GM23338 (cell line): ENCODE measurements at regions not wholly inside any gene's neighbourhood (a gene's known extent, or its start where the extent isn't known, plus 50 kb on each side); places are given as distances from the start of the nearest gene placed in this dataset.

ENCODE experiments used
- ATAC-seq: fragments of 200-7000 bp; cut with Tn5 transposase; 3 replicates; pipeline ENCODE4 v1.9.1; 2020
- DNase-seq: peaks from one replicate; pipeline ENCODE4 v3.0.0-alpha.2; 2015; ENCODE audit warnings: low spot score
- H2AFZ ChIP-seq: fragments of 200-600 bp; sonication (generic); 2 replicates; pipeline ENCODE4 v1.8.0; 2016; ENCODE audit warnings: antibody characterized with exemption, mild to moderate bottlenecking, moderate library complexity
- H3F3A ChIP-seq: fragments of 200-600 bp; sonication (generic); replicated peaks from 2 replicates; pipeline ENCODE4 v1.8.0; 2017; ENCODE audit warnings: antibody characterized with exemption, mixed run types, low read depth
- H3K27ac ChIP-seq: fragments of 200-600 bp; sonication (generic); 2 replicates; pipeline ENCODE4 v1.6.1; 2016; ENCODE audit warnings: low read depth
- H3K27me3 ChIP-seq: fragments of 200-600 bp; sonication (generic); 2 replicates; pipeline ENCODE4 v1.8.0; 2016; ENCODE audit warnings: mild to moderate bottlenecking, mixed run types, moderate library complexity; ENCODE audit not compliant: insufficient read depth
- H3K36me3 ChIP-seq: fragments of 200-600 bp; sonication (generic); 2 replicates; pipeline ENCODE4 v1.8.0; 2016; ENCODE audit warnings: mild to moderate bottlenecking; ENCODE audit not compliant: insufficient read depth
- H3K4me1 ChIP-seq: fragments of 200-600 bp; sonication (generic); 2 replicates; pipeline ENCODE4 v1.8.0; 2016; ENCODE audit warnings: mild to moderate bottlenecking, moderate library complexity; ENCODE audit not compliant: insufficient read depth
- H3K4me2 ChIP-seq: fragments of 200-600 bp; sonication (generic); 2 replicates; pipeline ENCODE4 v1.7.1; 2017; ENCODE audit warnings: mixed run types
- H3K4me3 ChIP-seq: fragments of 200-600 bp; sonication (generic); 2 replicates; pipeline ENCODE4 v1.6.1; 2016; ENCODE audit warnings: mixed run types
- H3K79me2 ChIP-seq: fragments of 200-600 bp; sonication (generic); replicated peaks from 2 replicates; pipeline ENCODE4 v1.8.0; 2017; ENCODE audit warnings: mild to moderate bottlenecking; ENCODE audit not compliant: insufficient read depth
- H3K9me2 ChIP-seq: fragments of 200-600 bp; sonication (generic); 2 replicates; pipeline ENCODE4 v1.8.0; 2017; ENCODE audit not compliant: insufficient read depth
- H4K20me1 ChIP-seq: fragments of 200-600 bp; sonication (generic); replicated peaks from 2 replicates; pipeline ENCODE4 v1.8.0; 2017; ENCODE audit warnings: mild to moderate bottlenecking; ENCODE audit not compliant: insufficient read depth
- H3K27ac Mint-ChIP-seq: 2 replicates; pipeline ENCODE4 v1.8.0; 2020; ENCODE audit warnings: inconsistent platforms, mild to moderate bottlenecking, moderate library complexity, mixed read lengths
- H3K27me3 Mint-ChIP-seq: 3 replicates; pipeline ENCODE4 v1.8.0; 2022; ENCODE audit warnings: low read depth, mild to moderate bottlenecking, moderate library complexity, mixed read lengths, inconsistent platforms; ENCODE audit not compliant: insufficient read depth, poor library complexity
- H3K36me3 Mint-ChIP-seq: 3 replicates; pipeline ENCODE4 v1.8.0; 2021; ENCODE audit warnings: low read depth, mild to moderate bottlenecking, inconsistent platforms, moderate library complexity, mixed read lengths
- H3K4me1 Mint-ChIP-seq: 3 replicates; pipeline ENCODE4 v1.8.0; 2020; ENCODE audit warnings: mild to moderate bottlenecking, inconsistent platforms, mixed read lengths
- H3K4me3 Mint-ChIP-seq: 3 replicates; pipeline ENCODE4 v1.8.0; 2021; ENCODE audit warnings: moderate library complexity, mild to moderate bottlenecking, inconsistent platforms, mixed read lengths
- H3K9me3 Mint-ChIP-seq: 3 replicates; pipeline ENCODE4 v1.8.0; 2020; ENCODE audit warnings: moderate library complexity, mild to moderate bottlenecking, inconsistent platforms, mixed read lengths
- EZH2 ChIP-seq: fragments of 200-600 bp; sonication (generic); IDR thresholded peaks from one replicate; pipeline ENCODE4 v1.8.0; 2017; ENCODE audit warnings: antibody characterized with exemption, mild to moderate bottlenecking, low read depth; ENCODE audit not compliant: unreplicated experiment
- EZH2phosphoT487 ChIP-seq: fragments of 200-600 bp; sonication (generic); IDR thresholded peaks from one replicate; pipeline ENCODE4 v1.8.1; 2018; ENCODE audit warnings: antibody characterized with exemption; ENCODE audit not compliant: unreplicated experiment
- NANOG ChIP-seq: IDR thresholded peaks from 2 replicates; pipeline ENCODE4 v1.6.1; 2016; ENCODE audit warnings: antibody characterized with exemption, borderline replicate concordance
- POLR2AphosphoS5 ChIP-seq: IDR thresholded peaks from 2 replicates; pipeline ENCODE4 v1.6.1; 2016; ENCODE audit warnings: antibody characterized with exemption, low read depth
- STAT1 ChIP-seq: IDR thresholded peaks from one replicate; pipeline ENCODE4 v1.6.1; 2016; ENCODE audit warnings: antibody characterized with exemption; ENCODE audit not compliant: unreplicated experiment
- ZNF114 ChIP-seq: fragments of 250-450 bp; sonication (Bioruptor Pico); IDR thresholded peaks from 2 replicates; pipeline ENCODE4 v1.5.0; 2020; ENCODE audit warnings: mild to moderate bottlenecking, moderate library complexity
- ZNF331 ChIP-seq: fragments of 250-450 bp; sonication (Bioruptor Pico); IDR thresholded peaks from 2 replicates; pipeline ENCODE4 v1.5.0; 2020; ENCODE audit warnings: low read depth, mild to moderate bottlenecking, moderate library complexity
- TF ChIP-seq, protein P1 (sequence below): fragments of 250-450 bp; sonication (Bioruptor Pico); IDR thresholded peaks from 2 replicates; pipeline ENCODE4 v1.5.0; 2020; ENCODE audit warnings: mild to moderate bottlenecking, moderate library complexity
- TF ChIP-seq, protein P2 (sequence below), 2 experiments: fragments of 200-600 bp in 1 of 2; sonication (generic) in 1 of 2; conservative IDR thresholded peaks; 2 replicates each; pipeline versions ENCODE4 v1.5.1 to v1.6.1; 2016 to 2017; ENCODE audit warnings: antibody characterized with exemption in 2 of 2, low read depth in 2 of 2, mild to moderate bottlenecking in 2 of 2, moderate library complexity in 1 of 2
- TF ChIP-seq, protein P3 (sequence below): IDR thresholded peaks from one replicate; pipeline ENCODE4 v1.6.1; 2018; ENCODE audit warnings: antibody characterized with exemption; ENCODE audit not compliant: unreplicated experiment
- TF ChIP-seq, protein P4 (sequence below): IDR thresholded peaks from 2 replicates; pipeline ENCODE4 v1.6.1; 2016; ENCODE audit warnings: antibody characterized with exemption

DNA sequence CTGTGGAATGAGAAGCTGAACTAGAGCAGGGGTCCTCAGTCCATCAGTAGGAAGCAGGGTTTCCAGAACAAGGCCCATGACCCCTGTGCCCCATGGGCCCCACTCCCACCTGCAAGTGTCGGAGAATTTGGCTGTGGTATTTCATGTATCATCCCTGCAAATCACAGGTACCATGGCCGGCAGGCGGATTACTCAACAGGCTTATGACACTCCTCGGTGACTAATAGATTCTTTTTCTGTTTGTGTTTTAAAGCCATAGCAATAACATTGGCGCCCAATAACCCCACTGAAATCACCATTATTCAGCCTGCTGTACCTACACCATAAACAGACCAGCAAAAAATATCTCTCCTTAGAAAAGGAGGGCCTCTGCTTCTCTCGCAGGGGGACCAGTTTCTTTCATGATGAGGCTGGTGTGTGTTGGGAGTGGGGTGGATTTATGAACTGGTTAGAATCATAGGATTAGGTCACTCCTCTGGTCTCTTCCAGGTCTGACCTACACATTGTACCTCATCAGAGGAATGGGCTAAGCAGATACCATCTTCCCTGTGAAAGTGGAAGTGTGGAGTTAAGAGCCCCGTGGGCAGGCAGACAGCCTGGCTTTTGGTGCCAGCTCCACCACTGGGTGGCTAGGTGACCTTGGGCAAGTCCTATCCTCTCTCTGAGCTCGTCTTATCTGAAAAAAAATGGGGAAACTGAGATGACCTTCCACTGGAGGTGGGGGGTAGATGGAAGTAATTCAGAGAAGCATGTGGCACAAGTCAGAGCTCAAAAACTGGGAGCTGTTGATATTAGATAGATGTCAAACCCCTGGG, 60.2 kb upstream of the WNT11 start (continued):
- TF ChIP-seq, protein P1, sequence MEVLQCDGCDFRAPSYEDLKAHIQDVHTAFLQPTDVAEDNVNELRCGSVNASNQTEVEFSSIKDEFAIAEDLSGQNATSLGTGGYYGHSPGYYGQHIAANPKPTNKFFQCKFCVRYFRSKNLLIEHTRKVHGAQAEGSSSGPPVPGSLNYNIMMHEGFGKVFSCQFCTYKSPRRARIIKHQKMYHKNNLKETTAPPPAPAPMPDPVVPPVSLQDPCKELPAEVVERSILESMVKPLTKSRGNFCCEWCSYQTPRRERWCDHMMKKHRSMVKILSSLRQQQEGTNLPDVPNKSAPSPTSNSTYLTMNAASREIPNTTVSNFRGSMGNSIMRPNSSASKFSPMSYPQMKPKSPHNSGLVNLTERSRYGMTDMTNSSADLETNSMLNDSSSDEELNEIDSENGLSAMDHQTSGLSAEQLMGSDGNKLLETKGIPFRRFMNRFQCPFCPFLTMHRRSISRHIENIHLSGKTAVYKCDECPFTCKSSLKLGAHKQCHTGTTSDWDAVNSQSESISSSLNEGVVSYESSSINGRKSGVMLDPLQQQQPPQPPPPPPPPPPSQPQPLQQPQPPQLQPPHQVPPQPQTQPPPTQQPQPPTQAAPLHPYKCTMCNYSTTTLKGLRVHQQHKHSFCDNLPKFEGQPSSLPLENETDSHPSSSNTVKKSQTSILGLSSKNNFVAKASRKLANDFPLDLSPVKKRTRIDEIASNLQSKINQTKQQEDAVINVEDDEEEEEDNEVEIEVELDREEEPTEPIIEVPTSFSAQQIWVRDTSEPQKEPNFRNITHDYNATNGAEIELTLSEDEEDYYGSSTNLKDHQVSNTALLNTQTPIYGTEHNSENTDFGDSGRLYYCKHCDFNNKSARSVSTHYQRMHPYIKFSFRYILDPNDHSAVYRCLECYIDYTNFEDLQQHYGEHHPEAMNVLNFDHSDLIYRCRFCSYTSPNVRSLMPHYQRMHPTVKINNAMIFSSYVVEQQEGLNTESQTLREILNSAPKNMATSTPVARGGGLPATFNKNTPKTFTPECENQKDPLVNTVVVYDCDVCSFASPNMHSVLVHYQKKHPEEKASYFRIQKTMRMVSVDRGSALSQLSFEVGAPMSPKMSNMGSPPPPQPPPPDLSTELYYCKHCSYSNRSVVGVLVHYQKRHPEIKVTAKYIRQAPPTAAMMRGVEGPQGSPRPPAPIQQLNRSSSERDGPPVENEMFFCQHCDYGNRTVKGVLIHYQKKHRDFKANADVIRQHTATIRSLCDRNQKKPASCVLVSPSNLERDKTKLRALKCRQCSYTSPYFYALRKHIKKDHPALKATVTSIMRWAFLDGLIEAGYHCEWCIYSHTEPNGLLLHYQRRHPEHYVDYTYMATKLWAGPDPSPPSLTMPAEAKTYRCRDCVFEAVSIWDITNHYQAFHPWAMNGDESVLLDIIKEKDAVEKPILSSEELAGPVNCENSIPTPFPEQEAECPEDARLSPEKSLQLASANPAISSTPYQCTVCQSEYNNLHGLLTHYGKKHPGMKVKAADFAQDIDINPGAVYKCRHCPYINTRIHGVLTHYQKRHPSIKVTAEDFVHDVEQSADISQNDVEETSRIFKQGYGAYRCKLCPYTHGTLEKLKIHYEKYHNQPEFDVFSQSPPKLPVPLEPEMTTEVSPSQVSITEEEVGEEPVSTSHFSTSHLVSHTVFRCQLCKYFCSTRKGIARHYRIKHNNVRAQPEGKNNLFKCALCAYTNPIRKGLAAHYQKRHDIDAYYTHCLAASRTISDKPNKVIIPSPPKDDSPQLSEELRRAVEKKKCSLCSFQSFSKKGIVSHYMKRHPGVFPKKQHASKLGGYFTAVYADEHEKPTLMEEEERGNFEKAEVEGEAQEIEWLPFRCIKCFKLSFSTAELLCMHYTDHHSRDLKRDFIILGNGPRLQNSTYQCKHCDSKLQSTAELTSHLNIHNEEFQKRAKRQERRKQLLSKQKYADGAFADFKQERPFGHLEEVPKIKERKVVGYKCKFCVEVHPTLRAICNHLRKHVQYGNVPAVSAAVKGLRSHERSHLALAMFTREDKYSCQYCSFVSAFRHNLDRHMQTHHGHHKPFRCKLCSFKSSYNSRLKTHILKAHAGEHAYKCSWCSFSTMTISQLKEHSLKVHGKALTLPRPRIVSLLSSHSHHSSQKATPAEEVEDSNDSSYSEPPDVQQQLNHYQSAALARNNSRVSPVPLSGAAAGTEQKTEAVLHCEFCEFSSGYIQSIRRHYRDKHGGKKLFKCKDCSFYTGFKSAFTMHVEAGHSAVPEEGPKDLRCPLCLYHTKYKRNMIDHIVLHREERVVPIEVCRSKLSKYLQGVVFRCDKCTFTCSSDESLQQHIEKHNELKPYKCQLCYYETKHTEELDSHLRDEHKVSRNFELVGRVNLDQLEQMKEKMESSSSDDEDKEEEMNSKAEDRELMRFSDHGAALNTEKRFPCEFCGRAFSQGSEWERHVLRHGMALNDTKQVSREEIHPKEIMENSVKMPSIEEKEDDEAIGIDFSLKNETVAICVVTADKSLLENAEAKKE (CRISPR knock-in tag): no peak
- no peak for TF ChIP-seq EZH2
- no peak for TF ChIP-seq STAT1
- no peak for TF ChIP-seq ZNF114 (CRISPR knock-in tag)
- TF ChIP-seq EZH2phosphoT487: no peak
- no peak for TF ChIP-seq POLR2AphosphoS5
- no peak for TF ChIP-seq NANOG

DNA sequence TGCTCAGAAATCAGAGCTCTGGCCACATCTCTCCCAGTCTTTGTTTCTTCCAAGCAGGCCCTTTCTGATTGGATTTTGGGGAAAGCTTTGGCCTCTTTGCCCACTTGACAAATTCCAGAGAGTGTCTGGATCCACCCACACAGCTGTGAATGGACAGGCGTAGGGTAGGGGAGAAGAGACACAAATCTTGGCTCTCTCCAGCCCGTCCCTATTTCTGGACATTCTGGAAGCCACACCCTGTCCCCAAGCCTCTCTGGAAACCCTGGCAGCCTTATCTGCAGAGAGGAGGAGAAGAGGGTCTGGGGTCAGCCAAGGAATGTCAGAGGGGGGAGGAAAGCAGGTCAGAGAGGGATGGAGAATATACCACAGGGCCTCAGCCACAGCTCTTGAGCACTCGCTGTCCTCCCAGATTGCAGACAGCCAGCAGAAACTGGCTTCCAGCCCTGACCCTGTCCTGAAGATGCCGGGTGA, 59.5 kb upstream of the WNT11 start:
- Histone ChIP-seq H2AFZ (no peak overlapping the region), H3K27ac (no peak overlapping the region), H3K4me2 (no peak overlapping the region), H3K4me3 (no peak overlapping the region), H3K79me2 (no peaks in the 10 kb centered on the region), H3K9me2 (peaks cover 8% of the 10 kb centered on the region; the same call in 1 of the 2 replicates), H4K20me1 (no peaks in the 10 kb centered on the region), H3K27me3 (no peaks in the 10 kb centered on the region), H3K4me1 (no peaks in the 10 kb centered on the region), H3K36me3 (no peaks in the 10 kb centered on the region), H3F3A (no peaks in the 10 kb centered on the region)
- DNase-seq (no peak), ATAC-seq (no peak)
- Mint-ChIP-seq H3K27me3 (peaks cover 2% of the 10 kb centered on the region), H3K27ac (no peak overlapping the region), H3K36me3 (no peaks in the 10 kb centered on the region), H3K4me3 (no peak overlapping the region), H3K4me1 (no peaks in the 10 kb centered on the region), H3K9me3 (no peaks in the 10 kb centered on the region)
- no peak for TF ChIP-seq POLR2AphosphoS5
- TF ChIP-seq ZNF331: no peak
- no peak for TF ChIP-seq STAT1
- TF ChIP-seq NANOG: no peak
- TF ChIP-seq, protein P2, sequence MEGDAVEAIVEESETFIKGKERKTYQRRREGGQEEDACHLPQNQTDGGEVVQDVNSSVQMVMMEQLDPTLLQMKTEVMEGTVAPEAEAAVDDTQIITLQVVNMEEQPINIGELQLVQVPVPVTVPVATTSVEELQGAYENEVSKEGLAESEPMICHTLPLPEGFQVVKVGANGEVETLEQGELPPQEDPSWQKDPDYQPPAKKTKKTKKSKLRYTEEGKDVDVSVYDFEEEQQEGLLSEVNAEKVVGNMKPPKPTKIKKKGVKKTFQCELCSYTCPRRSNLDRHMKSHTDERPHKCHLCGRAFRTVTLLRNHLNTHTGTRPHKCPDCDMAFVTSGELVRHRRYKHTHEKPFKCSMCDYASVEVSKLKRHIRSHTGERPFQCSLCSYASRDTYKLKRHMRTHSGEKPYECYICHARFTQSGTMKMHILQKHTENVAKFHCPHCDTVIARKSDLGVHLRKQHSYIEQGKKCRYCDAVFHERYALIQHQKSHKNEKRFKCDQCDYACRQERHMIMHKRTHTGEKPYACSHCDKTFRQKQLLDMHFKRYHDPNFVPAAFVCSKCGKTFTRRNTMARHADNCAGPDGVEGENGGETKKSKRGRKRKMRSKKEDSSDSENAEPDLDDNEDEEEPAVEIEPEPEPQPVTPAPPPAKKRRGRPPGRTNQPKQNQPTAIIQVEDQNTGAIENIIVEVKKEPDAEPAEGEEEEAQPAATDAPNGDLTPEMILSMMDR (conservative IDR thresholded peaks at IDR 0.05; ENCODE audit: low read depth in 2 of 2): no peak
- TF ChIP-seq, protein P3, sequence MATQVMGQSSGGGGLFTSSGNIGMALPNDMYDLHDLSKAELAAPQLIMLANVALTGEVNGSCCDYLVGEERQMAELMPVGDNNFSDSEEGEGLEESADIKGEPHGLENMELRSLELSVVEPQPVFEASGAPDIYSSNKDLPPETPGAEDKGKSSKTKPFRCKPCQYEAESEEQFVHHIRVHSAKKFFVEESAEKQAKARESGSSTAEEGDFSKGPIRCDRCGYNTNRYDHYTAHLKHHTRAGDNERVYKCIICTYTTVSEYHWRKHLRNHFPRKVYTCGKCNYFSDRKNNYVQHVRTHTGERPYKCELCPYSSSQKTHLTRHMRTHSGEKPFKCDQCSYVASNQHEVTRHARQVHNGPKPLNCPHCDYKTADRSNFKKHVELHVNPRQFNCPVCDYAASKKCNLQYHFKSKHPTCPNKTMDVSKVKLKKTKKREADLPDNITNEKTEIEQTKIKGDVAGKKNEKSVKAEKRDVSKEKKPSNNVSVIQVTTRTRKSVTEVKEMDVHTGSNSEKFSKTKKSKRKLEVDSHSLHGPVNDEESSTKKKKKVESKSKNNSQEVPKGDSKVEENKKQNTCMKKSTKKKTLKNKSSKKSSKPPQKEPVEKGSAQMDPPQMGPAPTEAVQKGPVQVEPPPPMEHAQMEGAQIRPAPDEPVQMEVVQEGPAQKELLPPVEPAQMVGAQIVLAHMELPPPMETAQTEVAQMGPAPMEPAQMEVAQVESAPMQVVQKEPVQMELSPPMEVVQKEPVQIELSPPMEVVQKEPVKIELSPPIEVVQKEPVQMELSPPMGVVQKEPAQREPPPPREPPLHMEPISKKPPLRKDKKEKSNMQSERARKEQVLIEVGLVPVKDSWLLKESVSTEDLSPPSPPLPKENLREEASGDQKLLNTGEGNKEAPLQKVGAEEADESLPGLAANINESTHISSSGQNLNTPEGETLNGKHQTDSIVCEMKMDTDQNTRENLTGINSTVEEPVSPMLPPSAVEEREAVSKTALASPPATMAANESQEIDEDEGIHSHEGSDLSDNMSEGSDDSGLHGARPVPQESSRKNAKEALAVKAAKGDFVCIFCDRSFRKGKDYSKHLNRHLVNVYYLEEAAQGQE: no peak
- TF ChIP-seq, protein P4, sequence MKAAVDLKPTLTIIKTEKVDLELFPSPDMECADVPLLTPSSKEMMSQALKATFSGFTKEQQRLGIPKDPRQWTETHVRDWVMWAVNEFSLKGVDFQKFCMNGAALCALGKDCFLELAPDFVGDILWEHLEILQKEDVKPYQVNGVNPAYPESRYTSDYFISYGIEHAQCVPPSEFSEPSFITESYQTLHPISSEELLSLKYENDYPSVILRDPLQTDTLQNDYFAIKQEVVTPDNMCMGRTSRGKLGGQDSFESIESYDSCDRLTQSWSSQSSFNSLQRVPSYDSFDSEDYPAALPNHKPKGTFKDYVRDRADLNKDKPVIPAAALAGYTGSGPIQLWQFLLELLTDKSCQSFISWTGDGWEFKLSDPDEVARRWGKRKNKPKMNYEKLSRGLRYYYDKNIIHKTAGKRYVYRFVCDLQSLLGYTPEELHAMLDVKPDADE: no peak
- TF ChIP-seq EZH2phosphoT487: no peak
